HUES6 (cell line): ENCODE measurements at regions not wholly inside any gene's neighbourhood (a gene's known extent, or its start where the extent isn't known, plus 50 kb on each side); places are given as distances from the start of the nearest gene placed in this dataset.
"Not testable (repeated sequence)": the region's sequence is repeated elsewhere in the genome, so short reads cannot be mapped to it uniquely, and the experiment has no call there.

Source experiments
- H3K27ac ChIP-seq: 2 replicates; pipeline ENCODE4 v1.7.0; 2013; ENCODE audit warnings: low read depth, mild to moderate bottlenecking, low read length, inconsistent platforms
- H3K27me3 ChIP-seq: 2 replicates; pipeline ENCODE4 v1.6.1; 2013; ENCODE audit warnings: low read length; ENCODE audit not compliant: control insufficient read depth, insufficient read depth
- H3K36me3 ChIP-seq: 2 replicates; pipeline ENCODE4 v1.6.1; 2013; ENCODE audit warnings: low read length; ENCODE audit not compliant: control insufficient read depth, insufficient read depth
- H3K4me1 ChIP-seq: 2 replicates; pipeline ENCODE4 v1.6.1; 2013; ENCODE audit warnings: low read length; ENCODE audit not compliant: control insufficient read depth, insufficient read depth
- H3K4me3 ChIP-seq: 2 replicates; pipeline ENCODE4 v1.5.1; 2013; ENCODE audit warnings: low read depth, low read length
- H3K9ac ChIP-seq: one replicate; pipeline ENCODE4 v1.6.1; 2013; ENCODE audit warnings: mild to moderate bottlenecking, low read length
- H3K9me3 ChIP-seq: 2 replicates; pipeline ENCODE4 v1.6.1; 2013; ENCODE audit warnings: low read depth, low read length; ENCODE audit not compliant: control insufficient read depth, insufficient read depth

DNA sequence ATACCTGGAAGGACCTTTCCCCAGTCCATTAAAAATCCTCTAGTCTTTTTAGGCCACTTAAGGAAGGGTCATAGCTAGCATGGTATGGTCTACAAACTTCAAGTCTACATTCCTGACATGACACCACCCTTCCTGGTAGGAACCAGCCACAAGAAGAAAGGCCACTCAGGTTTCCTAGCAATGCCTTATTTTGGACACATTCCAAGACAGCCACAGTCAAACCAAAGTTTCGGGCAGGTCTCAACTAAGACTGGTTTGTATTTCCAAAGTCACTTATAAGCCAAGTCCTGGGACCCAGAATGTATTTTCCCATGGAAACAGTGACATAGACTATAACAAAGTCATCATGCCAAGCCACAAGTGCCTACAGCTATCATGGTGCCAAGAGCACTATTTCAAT lies 50.6 kb upstream of the SLC44A3 start:
- Histone ChIP-seq H3K9ac (no peak overlapping the region), H3K27me3 (no peaks in the 10 kb centered on the region), H3K27ac (no peak overlapping the region), H3K4me1 (peaks cover 13% of the 10 kb centered on the region; the same call in 1 of the 2 replicates), H3K36me3 (no peaks in the 10 kb centered on the region), H3K4me3 (no peak overlapping the region), H3K9me3 (no peaks in the 10 kb centered on the region)

DNA sequence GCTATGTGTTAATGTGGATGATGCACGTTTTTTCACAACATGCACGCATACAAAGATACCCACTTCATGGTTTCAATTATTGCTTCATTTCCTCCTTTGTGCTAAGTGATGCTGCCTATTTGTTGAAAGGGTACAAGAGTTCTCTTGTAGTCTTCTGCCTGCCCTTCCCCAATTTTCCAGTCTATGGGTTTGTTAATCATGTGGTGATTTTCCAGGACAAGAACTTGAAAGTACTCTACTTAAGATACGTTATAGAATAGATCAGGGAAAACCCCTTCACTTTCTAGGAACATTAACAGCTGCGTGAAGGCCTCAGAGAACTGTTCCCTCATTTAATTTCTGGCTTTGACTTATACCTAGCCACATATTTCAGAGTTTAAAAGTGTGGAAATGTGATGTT lies 52.1 kb upstream of the SLC44A3 start:
- no peak overlapping the region for H3K4me3 ChIP-seq
- no peaks in the 10 kb centered on the region; the same call in 1 of the 2 replicates for H3K4me1 ChIP-seq
- H3K9ac ChIP-seq: no peak overlapping the region
- no peaks in the 10 kb centered on the region for H3K27me3 ChIP-seq
- H3K9me3 ChIP-seq: no peaks in the 10 kb centered on the region
- no peaks in the 10 kb centered on the region for H3K36me3 ChIP-seq
- H3K27ac ChIP-seq: no peak overlapping the region

DNA sequence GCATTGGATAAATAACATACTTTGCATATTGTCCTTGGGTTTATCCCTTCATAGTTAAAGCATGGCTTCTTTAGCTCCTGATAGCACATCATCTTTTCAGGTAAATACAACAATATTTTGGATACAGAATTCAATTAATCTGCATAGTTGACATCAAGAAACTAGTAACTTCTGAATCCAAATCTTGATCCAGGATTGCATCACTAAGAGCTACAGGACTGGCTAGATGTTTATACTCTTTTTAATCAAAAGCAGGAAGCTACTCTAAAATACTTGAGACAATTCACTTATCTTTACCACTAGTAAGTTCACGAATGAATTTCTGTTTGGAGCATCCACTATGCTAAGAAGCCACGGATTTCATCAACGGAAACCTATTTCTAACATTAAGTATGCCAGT lies 54.2 kb upstream of the SLC44A3 start:
- Histone ChIP-seq H3K9me3 (no peaks in the 10 kb centered on the region), H3K27me3 (no peaks in the 10 kb centered on the region), H3K9ac (no peak overlapping the region), H3K27ac (no peak overlapping the region), H3K4me3 (no peak overlapping the region), H3K4me1 (no peaks in the 10 kb centered on the region), H3K36me3 (no peaks in the 10 kb centered on the region)

- H3K27ac ChIP-seq: no peak overlapping the region
- H3K4me1 ChIP-seq: peaks cover 23% of the 10 kb centered on the region
- H3K9ac ChIP-seq: no peak overlapping the region
- no peaks in the 10 kb centered on the region for H3K9me3 ChIP-seq
- no peaks in the 10 kb centered on the region for H3K36me3 ChIP-seq
- no peaks in the 10 kb centered on the region for H3K27me3 ChIP-seq
- no peak overlapping the region for H3K4me3 ChIP-seq
These were observed 61.0 kb upstream of the SLC44A3 start for GRCh38 chr1:94759188-94759587.

- Histone ChIP-seq H3K36me3 (no peaks in the 10 kb centered on the region), H3K27ac (no peak overlapping the region), H3K27me3 (no peaks in the 10 kb centered on the region), H3K4me3 (no peak overlapping the region), H3K4me1 (peaks cover 30% of the 10 kb centered on the region), H3K9ac (no peak overlapping the region), H3K9me3 (no peaks in the 10 kb centered on the region)
These were observed 62.2 kb upstream of the SLC44A3 start for GRCh38 chr1:94757931-94758330.

DNA sequence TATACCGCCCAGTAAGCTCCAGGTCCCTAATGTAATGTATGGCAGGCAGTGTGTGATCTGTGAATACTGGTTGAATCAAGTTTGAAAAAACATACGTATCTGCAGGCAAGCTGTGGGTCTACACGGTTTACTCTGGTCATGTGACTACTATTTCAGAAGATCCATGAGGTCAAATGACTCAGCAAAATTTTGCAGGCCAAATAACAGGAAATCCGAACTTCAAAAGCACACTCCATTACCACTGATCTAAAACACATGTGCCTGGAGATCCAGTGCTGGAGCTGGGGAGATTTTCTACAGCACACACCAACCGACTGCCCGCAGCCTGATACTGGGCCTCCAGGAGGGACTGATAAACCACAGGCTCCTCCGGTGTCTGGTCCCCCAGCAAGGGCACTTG lies 64.5 kb upstream of the SLC44A3 start:
- no peak overlapping the region for H3K4me3 ChIP-seq
- no peaks in the 10 kb centered on the region for H3K27me3 ChIP-seq
- no peak overlapping the region for H3K9ac ChIP-seq
- H3K27ac ChIP-seq: 0 out of 2 replicates have a peak overlapping the region, but pooled peaks have one; percentile 28
- H3K36me3 ChIP-seq: no peaks in the 10 kb centered on the region
- 0 out of 2 replicates have a peak, but pooled peaks cover under 1% of the 10 kb centered on the region for H3K9me3 ChIP-seq
- peaks cover 30% of the 10 kb centered on the region for H3K4me1 ChIP-seq

GRCh38 chr1:94755016-94755415 lies 65.1 kb upstream of the SLC44A3 start:
- not testable (repeated sequence) for H3K27me3 ChIP-seq, H3K27ac ChIP-seq, H3K4me3 ChIP-seq, H3K36me3 ChIP-seq, H3K9me3 ChIP-seq, H3K9ac ChIP-seq
- H3K4me1 ChIP-seq: peaks cover 30% of the 10 kb centered on the region

DNA sequence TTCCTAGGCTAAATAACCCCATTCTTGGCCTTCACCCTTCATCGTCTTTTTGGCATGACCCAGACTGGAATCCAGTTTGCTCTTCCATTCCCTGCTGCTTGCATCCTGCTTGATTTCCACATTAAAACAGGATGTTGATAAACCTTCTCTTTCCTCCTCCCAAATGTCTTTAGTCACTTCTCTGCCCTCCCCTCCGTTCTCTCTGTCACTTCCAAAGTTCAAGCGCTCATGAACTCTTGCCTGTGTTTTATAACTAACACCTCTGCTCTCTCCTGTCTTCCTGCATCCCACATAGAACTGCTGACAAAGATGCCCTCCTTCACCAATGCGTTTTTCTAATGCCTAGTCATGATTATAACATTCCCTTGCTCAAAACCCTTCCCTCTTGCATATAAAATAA lies 65.6 kb upstream of the SLC44A3 start:
- H3K27me3 ChIP-seq: no peaks in the 10 kb centered on the region
- no peak overlapping the region for H3K4me3 ChIP-seq
- no peak overlapping the region for H3K27ac ChIP-seq
- no peak overlapping the region for H3K9ac ChIP-seq
- H3K36me3 ChIP-seq: no peaks in the 10 kb centered on the region
- H3K4me1 ChIP-seq: peaks cover 30% of the 10 kb centered on the region
- H3K9me3 ChIP-seq: peaks cover 4% of the 10 kb centered on the region; the same call in 1 of the 2 replicates

DNA sequence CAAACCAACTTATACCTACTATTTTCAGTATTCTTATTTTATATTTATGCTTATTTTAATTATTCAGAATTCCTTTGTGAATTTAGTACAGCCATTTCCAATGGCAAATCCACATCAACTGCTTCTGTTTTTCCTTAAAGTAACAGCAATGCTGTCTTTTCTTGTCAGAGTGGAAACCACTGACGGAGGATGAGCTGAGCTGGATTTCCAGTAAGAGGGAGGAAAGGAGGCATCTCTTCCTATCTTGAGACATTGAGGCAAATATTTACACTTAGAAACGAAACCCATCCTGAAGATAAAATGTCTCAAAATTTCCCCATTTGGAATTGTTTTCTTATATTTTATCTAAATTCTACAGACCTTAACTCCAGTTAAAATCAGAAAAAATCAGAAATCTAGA lies 66.1 kb upstream of the SLC44A3 start:
- peaks cover 5% of the 10 kb centered on the region; the same call in 1 of the 2 replicates for H3K9me3 ChIP-seq
- no peak overlapping the region for H3K27ac ChIP-seq
- H3K36me3 ChIP-seq: no peaks in the 10 kb centered on the region
- no peak overlapping the region for H3K4me3 ChIP-seq
- H3K4me1 ChIP-seq: peaks cover 30% of the 10 kb centered on the region
- H3K27me3 ChIP-seq: no peaks in the 10 kb centered on the region
- H3K9ac ChIP-seq: no peak overlapping the region

GRCh38 chr1:94753171-94753972 lies 66.8 kb upstream of the SLC44A3 start:
- H3K9ac ChIP-seq: no peak overlapping the region
- peaks cover 5% of the 10 kb centered on the region; the same call in 1 of the 2 replicates for H3K9me3 ChIP-seq
- H3K36me3 ChIP-seq: no peaks in the 10 kb centered on the region
- no peak overlapping the region for H3K27ac ChIP-seq
- no peaks in the 10 kb centered on the region for H3K27me3 ChIP-seq
- H3K4me3 ChIP-seq: no peak overlapping the region
- peaks cover 30% of the 10 kb centered on the region for H3K4me1 ChIP-seq

GRCh38 chr1:94751483-94751882 lies 68.7 kb upstream of the SLC44A3 start:
- H3K27me3 ChIP-seq: not testable (repeated sequence)

More at GRCh38 chr1:94751483-94751882, 68.7 kb upstream of the SLC44A3 start:
- H3K9me3 ChIP-seq, H3K27ac ChIP-seq, H3K9ac ChIP-seq, H3K36me3 ChIP-seq, H3K4me3 ChIP-seq: not testable (repeated sequence)
- peaks cover 27% of the 10 kb centered on the region for H3K4me1 ChIP-seq
